H1 (cell line): ENCODE measurements at regions not wholly inside any gene's neighbourhood (a gene's known extent, or its start where the extent isn't known, plus 50 kb on each side); places are given as distances from the start of the nearest gene placed in this dataset.

ENCODE experiments used
- CTCF ChIA-PET: fragments of 300-600 bp; sonication (Branson Sonifier 250); formaldehyde crosslinking; loops from one replicate; lab custom pipeline; 2021; ENCODE audit not compliant: partially characterized antibody; lab: Charles Lee
- POLR2A ChIA-PET: fragments of 300-600 bp; sonication (Branson Sonifier 250); formaldehyde crosslinking; loops from one replicate; lab custom pipeline; 2021; ENCODE audit warnings: inconsistent platforms; ENCODE audit not compliant: partially characterized antibody; lab: Charles Lee
- DNase-seq, 2 experiments: peaks; one replicate each; pipeline versions ENCODE4 v3.0.0 to v3.0.0-alpha.2; 2010 to 2022; ENCODE audit warnings: low spot score in 2 of 2, low read depth in 1 of 2, mixed read lengths in 1 of 2
- FAIRE-seq: peaks from 2 replicates; lab custom pipeline; 2011; peaks lifted over from hg19 to GRCh38; lab: Jason Lieb, UNC
- H2AFZ ChIP-seq: 2 replicates; pipeline ENCODE4 v1.8.1; 2012; ENCODE audit warnings: low read length, inconsistent platforms
- H2AK5ac ChIP-seq: 2 replicates; pipeline ENCODE4 v1.6.1; 2013; ENCODE audit warnings: low read depth, low read length
- H2BK120ac ChIP-seq: replicated peaks from 2 replicates; pipeline ENCODE3; 2013; ENCODE audit warnings: low read depth, low read length, inconsistent platforms
- H2BK12ac ChIP-seq: 2 replicates; pipeline ENCODE4 v1.6.1; 2013; ENCODE audit warnings: low read depth, low read length
- H2BK15ac ChIP-seq: 2 replicates; pipeline ENCODE4 v1.6.1; 2013; ENCODE audit warnings: low read length
- H2BK20ac ChIP-seq: 2 replicates; pipeline ENCODE4 v1.6.1; 2013; ENCODE audit warnings: low read length
- H2BK5ac ChIP-seq: 2 replicates; pipeline ENCODE4 v1.6.1; 2013; ENCODE audit warnings: low read depth, low read length
- H3K14ac ChIP-seq: 2 replicates; pipeline ENCODE4 v1.6.1; 2013; ENCODE audit warnings: inconsistent platforms; ENCODE audit not compliant: insufficient read length
- H3K18ac ChIP-seq: 2 replicates; pipeline ENCODE4 v1.6.1; 2013; ENCODE audit warnings: low read length; ENCODE audit errors: extremely low read depth
- H3K23ac ChIP-seq: 2 replicates; pipeline ENCODE4 v1.6.1; 2013; ENCODE audit warnings: inconsistent platforms; ENCODE audit not compliant: insufficient read length
- H3K23me2 ChIP-seq: 2 replicates; pipeline ENCODE4 v1.6.1; 2013; ENCODE audit warnings: low read depth, low read length
- H3K27ac ChIP-seq: 2 replicates; pipeline ENCODE4 v1.6.1; 2011; ENCODE audit warnings: low read depth, low read length, inconsistent platforms
- H3K27me3 ChIP-seq, 4 experiments: replicated peaks in 1 of 4; 1 replicate in 1 of 4; 2 replicates in 3 of 4; pipeline versions ENCODE4 v1.6.1 to v1.8.1; 2011 to 2013; ENCODE audit warnings: low read length in 3 of 4, mild to moderate bottlenecking in 3 of 4, inconsistent platforms in 2 of 4, mixed read lengths in 2 of 4, moderate library complexity in 1 of 4; ENCODE audit not compliant: control insufficient read depth in 3 of 4, insufficient read depth in 3 of 4; ENCODE audit errors: extremely low read depth in 1 of 4
- H3K36me3 ChIP-seq, 4 experiments: 2 replicates each; pipeline versions ENCODE4 v1.6.1 to v1.8.1; 2011 to 2013; ENCODE audit warnings: mild to moderate bottlenecking in 4 of 4, low read length in 3 of 4, moderate library complexity in 2 of 4, control low read depth in 1 of 4, inconsistent platforms in 1 of 4; ENCODE audit not compliant: insufficient read depth in 4 of 4, control insufficient read depth in 2 of 4
- H3K4ac ChIP-seq: replicated peaks from 2 replicates; pipeline ENCODE3; 2013; ENCODE audit warnings: low read length, low read depth, mixed read lengths, inconsistent platforms; ENCODE audit not compliant: insufficient read length
- H3K4me1 ChIP-seq, 4 experiments: replicated peaks in 1 of 4; 1 replicate in 1 of 4; 2 replicates in 3 of 4; pipeline versions ENCODE4 v1.6.1 to v1.8.1; 2011 to 2013; ENCODE audit warnings: low read length in 3 of 4, inconsistent platforms in 2 of 4, mixed read lengths in 1 of 4; ENCODE audit not compliant: insufficient read depth in 4 of 4, control insufficient read depth in 3 of 4
- H3K4me2 ChIP-seq, 2 experiments: 2 replicates each; pipeline versions ENCODE4 v1.6.1 to v1.8.1; 2011 to 2013; ENCODE audit warnings: low read depth in 2 of 2, low read length in 2 of 2, control low read depth in 1 of 2, inconsistent platforms in 1 of 2, mild to moderate bottlenecking in 1 of 2; ENCODE audit not compliant: insufficient read depth in 1 of 2
- H3K4me3 ChIP-seq, 4 experiments: fragments of 200-600, 300-600 bp in 1 of 4; sonication (generic), shearing (Covaris generic), sonication (Bioruptor Twin) in 1 of 4; 2 replicates each; pipeline versions ENCODE4 v1.5.1 to v1.8.1; 2011 to 2016; ENCODE audit warnings: low read length in 4 of 4, low read depth in 3 of 4, control low read depth in 2 of 4, inconsistent platforms in 2 of 4, mild to moderate bottlenecking in 2 of 4, mixed read lengths in 1 of 4, moderate library complexity in 1 of 4; ENCODE audit not compliant: insufficient read depth in 2 of 4; ENCODE audit errors: extremely low read depth in 1 of 4
- H3K56ac ChIP-seq: replicated peaks from 2 replicates; pipeline ENCODE3; 2013; ENCODE audit warnings: low read depth, mild to moderate bottlenecking, mixed read lengths, low read length, inconsistent platforms; ENCODE audit not compliant: insufficient read length
- H3K79me1 ChIP-seq: 2 replicates; pipeline ENCODE4 v1.6.1; 2013; ENCODE audit warnings: low read depth, low read length, control low read depth
- H3K79me2 ChIP-seq, 2 experiments: 2 replicates each; pipeline versions ENCODE4 v1.6.1 to v1.8.1; 2012 to 2013; ENCODE audit warnings: low read length in 2 of 2, mild to moderate bottlenecking in 2 of 2, inconsistent platforms in 1 of 2; ENCODE audit not compliant: insufficient read depth in 2 of 2, control insufficient read depth in 1 of 2
- H3K9ac ChIP-seq, 4 experiments: replicated peaks in 1 of 4; 1 replicate in 1 of 4; 2 replicates in 3 of 4; pipeline versions ENCODE4 v1.6.1 to v1.8.1; 2011 to 2013; ENCODE audit warnings: low read depth in 3 of 4, low read length in 3 of 4, control low read depth in 2 of 4, mild to moderate bottlenecking in 2 of 4, moderate library complexity in 2 of 4, inconsistent platforms in 1 of 4; ENCODE audit errors: extremely low read depth in 1 of 4
- H3K9me3 ChIP-seq, 2 experiments: 2 replicates each; pipeline versions ENCODE4 v1.6.1 to v1.8.1; 2012 to 2013; ENCODE audit warnings: mild to moderate bottlenecking in 2 of 2, moderate library complexity in 2 of 2, control low read depth in 1 of 2, inconsistent platforms in 1 of 2, low read depth in 1 of 2, low read length in 1 of 2, mixed read lengths in 1 of 2; ENCODE audit not compliant: insufficient read depth in 2 of 2
- H4K20me1 ChIP-seq, 2 experiments: replicated peaks in 1 of 2; 2 replicates each; pipeline versions ENCODE3 to v1.8.1; 2011 to 2013; ENCODE audit warnings: inconsistent platforms in 2 of 2, low read length in 2 of 2, mild to moderate bottlenecking in 1 of 2; ENCODE audit not compliant: insufficient read depth in 2 of 2, control insufficient read depth in 1 of 2
- H4K5ac ChIP-seq: 2 replicates; pipeline ENCODE4 v1.6.1; 2013; ENCODE audit warnings: low read length, low read depth, mixed read lengths, inconsistent platforms; ENCODE audit not compliant: insufficient read length
- H4K8ac ChIP-seq: 2 replicates; pipeline ENCODE4 v1.8.0; 2013; ENCODE audit warnings: mild to moderate bottlenecking, moderate library complexity, low read length, inconsistent platforms; ENCODE audit not compliant: insufficient read depth; ENCODE audit errors: extremely low read depth
- H4K91ac ChIP-seq: replicated peaks from 2 replicates; pipeline ENCODE3; 2013; ENCODE audit warnings: low read length, mixed read lengths, inconsistent platforms; ENCODE audit not compliant: insufficient read length
- ASH2L ChIP-seq: fragments of 200-600, 300-600 bp; sonication (generic); IDR thresholded peaks from one replicate; pipeline ENCODE4 v1.7.1; 2017; ENCODE audit warnings: low read length
- CEBPB ChIP-seq: IDR thresholded peaks from 2 replicates; pipeline ENCODE4 v1.6.1; 2012; ENCODE audit warnings: low read depth, low read length
- CHD2 ChIP-seq: IDR thresholded peaks from 2 replicates; pipeline ENCODE4 v1.6.1; 2012; ENCODE audit warnings: low read length, improper control_type of control experiment
- CREB1 ChIP-seq: IDR thresholded peaks from 2 replicates; pipeline ENCODE4 v1.6.1; 2012; ENCODE audit warnings: inconsistent platforms
- CTCF ChIP-seq, 3 experiments: IDR thresholded peaks; 1 replicate in 2 of 3; 2 replicates in 1 of 3; pipeline versions ENCODE4 v1.5.1 to v1.6.1; 2011; ENCODE audit warnings: low read length in 3 of 3, mild to moderate bottlenecking in 3 of 3, inconsistent platforms in 2 of 3, low read depth in 1 of 3, moderate library complexity in 1 of 3; ENCODE audit not compliant: insufficient read depth in 1 of 3; ENCODE audit errors: control extremely low read depth in 1 of 3
- E2F6 ChIP-seq: IDR thresholded peaks from 2 replicates; pipeline ENCODE4 v1.6.1; 2012; ENCODE audit warnings: inconsistent platforms
- EZH2 ChIP-seq: fragments of 200-600 bp; sonication (generic); IDR thresholded peaks from 2 replicates; pipeline ENCODE4 v1.7.1; 2012; ENCODE audit warnings: low read depth, mild to moderate bottlenecking, moderate library complexity, low read length, inconsistent platforms; ENCODE audit not compliant: severe bottlenecking
- GTF2F1 ChIP-seq: IDR thresholded peaks from 2 replicates; pipeline ENCODE4 v1.6.1; 2012; ENCODE audit warnings: low read depth, low read length, improper control_type of control experiment, borderline replicate concordance
- PHF8 ChIP-seq: fragments of 200-600 bp; sonication (generic); conservative IDR thresholded peaks from 2 replicates; pipeline ENCODE4 v1.7.1; 2012; ENCODE audit warnings: low read depth, mild to moderate bottlenecking, inconsistent platforms, low read length, moderate library complexity
- RXRA ChIP-seq: IDR thresholded peaks from 2 replicates; pipeline ENCODE4 v1.6.1; 2011; ENCODE audit warnings: low read depth, mild to moderate bottlenecking, low read length, moderate library complexity; ENCODE audit not compliant: insufficient read depth
- SRF ChIP-seq: IDR thresholded peaks from 2 replicates; pipeline ENCODE4 v1.6.1; 2011; ENCODE audit warnings: mild to moderate bottlenecking, low read depth, low read length, moderate library complexity
- TBP ChIP-seq: IDR thresholded peaks from 2 replicates; pipeline ENCODE4 v1.6.1; 2011; ENCODE audit warnings: low read depth, low read length, improper control_type of control experiment
- ZNF274 ChIP-seq: IDR thresholded peaks from 2 replicates; pipeline ENCODE4 v1.7.0; 2012; ENCODE audit warnings: low read length, borderline replicate concordance; ENCODE audit errors: extremely low read depth
- WGBS, 2 experiments: shearing (Covaris generic) in 1 of 2; methylation state at CpG; one replicate each; pipeline versions ENCODE4 v1.1.6 to v1.1.7; 2013 to 2015; ENCODE audit warnings: low lambda C conversion rate in 2 of 2, mixed read lengths in 2 of 2, inconsistent platforms in 1 of 2, low coverage in 1 of 2, missing lambda C conversion rate in 1 of 2; ENCODE audit not compliant: insufficient replicate concordance in 2 of 2, insufficient coverage in 1 of 2, insufficient read length in 1 of 2; ENCODE audit errors: extremely low coverage in 1 of 2, missing lambda C conversion rate in 1 of 2; 5-methylcytosine and 5-hydroxymethylcytosine counted together

- H2BK15ac ChIP-seq: no peak overlapping the region
- no peak for FAIRE-seq
- no peaks in the 10 kb centered on the region for H3K27me3 ChIP-seq
- TF ChIP-seq EZH2 (no peak), E2F6 (no peak), ASH2L (no peak), SRF (no peak), PHF8 (no peak), RXRA (no peak), TBP (no peak), CTCF (IDR thresholded peaks at IDR 0.05; ENCODE audit: control extremely low read depth in 1 of 3, insufficient read depth in 1 of 3, low read depth in 1 of 3, low read length in 3 of 3) (no peak), CHD2 (no peak), ZNF274 (no peak), CREB1 (no peak), GTF2F1 (no peak), CEBPB (no peak)
These were observed 103.1 kb upstream of the ATP11B start for GRCh38 chr3:182690172-182690571.

More at GRCh38 chr3:182690172-182690571, 103.1 kb upstream of the ATP11B start:
- Histone ChIP-seq H2AFZ (no peak overlapping the region), H3K23me2 (no peaks in the 10 kb centered on the region), H3K9me3 (no peaks in the 10 kb centered on the region), H2BK120ac (no peak overlapping the region), H4K20me1 (no peaks in the 10 kb centered on the region), H3K9ac (no peak overlapping the region), H3K4me3 (no peak overlapping the region), H2BK5ac (no peak overlapping the region), H3K4me2 (no peak overlapping the region), H3K56ac (no peak overlapping the region), H3K27ac (no peak overlapping the region), H4K91ac (no peak overlapping the region), H3K14ac (no peak overlapping the region), H4K5ac (no peak overlapping the region), H3K79me2 (no peaks in the 10 kb centered on the region), H3K79me1 (no peaks in the 10 kb centered on the region), H2BK12ac (no peak overlapping the region; the same call in 1 of the 2 replicates), H3K18ac (no peak overlapping the region), H3K4me1 (no peaks in the 10 kb centered on the region), H2AK5ac (no peak overlapping the region), H3K23ac (no peak overlapping the region), H3K4ac (no peak overlapping the region), H4K8ac (no peak overlapping the region), H3K36me3 (no peaks in the 10 kb centered on the region), H2BK20ac (no peak overlapping the region)
- ChIA-PET POLR2A (no interaction called here), CTCF (interaction anchor here (0.6 kb wide), 1 partner anchor 787 kb away, joined by 3 read pairs; no protein-coding TSS in a partner anchor)
- 81% methylated on average over 2 of the region's 2 CpGs; no CpG with 5 or more reads in 1 of the 2 experiments for WGBS, 2 experiments
- DNase-seq: no peak
